ENCODE measurements at regions not wholly inside any gene's neighbourhood (a gene's known extent, or its start where the extent isn't known, plus 50 kb on each side); places are given as distances from the start of the nearest gene placed in this dataset.

GRCh38 chr1:59113876-59114457 is 182.9 kb upstream of the FGGY start:
- DNase-seq (ENCODE audit: low read depth, low spot score): no peak

- DNase-seq (ENCODE audit: low read depth, low spot score): no peak
Measured at GRCh38 chr1:59115865-59116264, 181.0 kb upstream of the FGGY start.

- no peak for DNase-seq (ENCODE audit: low read depth, low spot score)
Measured at GRCh38 chr1:59116920-59117542, 179.9 kb upstream of the FGGY start.

GRCh38 chr1:59122527-59122926 is 174.4 kb upstream of the FGGY start:
- DNase-seq (ENCODE audit: low read depth, low spot score): no peak

- no peak for DNase-seq (ENCODE audit: low read depth, low spot score)
Measured at GRCh38 chr1:59123081-59123681, 173.7 kb upstream of the FGGY start.

- DNase-seq (ENCODE audit: low read depth, low spot score): no peak
Measured at GRCh38 chr1:59124166-59124565, 172.7 kb upstream of the FGGY start.

- DNase-seq (ENCODE audit: low read depth, low spot score): no peak
Measured at GRCh38 chr1:59125154-59125553, 171.7 kb upstream of the FGGY start.

GRCh38 chr1:59125676-59126320 is 171.1 kb upstream of the FGGY start:
- DNase-seq (ENCODE audit: low read depth, low spot score): no peak

GRCh38 chr1:59126366-59126765 is 170.5 kb upstream of the FGGY start:
- DNase-seq (ENCODE audit: low read depth, low spot score): no peak

GRCh38 chr1:59128239-59128736 is 168.6 kb upstream of the FGGY start:
- no peak for DNase-seq (ENCODE audit: low read depth, low spot score)

GRCh38 chr1:59128784-59129227 is 168.1 kb upstream of the FGGY start:
- peak; percentile 76 for DNase-seq (ENCODE audit: low read depth, low spot score)

- no peak for DNase-seq (ENCODE audit: low read depth, low spot score)
Measured at GRCh38 chr1:59132295-59132694, 164.6 kb upstream of the FGGY start.

GRCh38 chr1:59133997-59134396 is 162.9 kb upstream of the FGGY start:
- no peak for DNase-seq (ENCODE audit: low read depth, low spot score)

GRCh38 chr1:59135761-59136255 is 161.1 kb upstream of the FGGY start:
- DNase-seq (ENCODE audit: low read depth, low spot score): no peak

- DNase-seq (ENCODE audit: low read depth, low spot score): no peak
Measured at GRCh38 chr1:59136541-59137275, 160.2 kb upstream of the FGGY start.

GRCh38 chr1:59137276-59137615 is 159.6 kb upstream of the FGGY start:
- no peak for DNase-seq (ENCODE audit: low read depth, low spot score)

GRCh38 chr1:59137968-59138367 is 158.9 kb upstream of the FGGY start:
- DNase-seq (ENCODE audit: low read depth, low spot score): no peak

- no peak for DNase-seq (ENCODE audit: low read depth, low spot score)
Measured at GRCh38 chr1:59138402-59138801, 158.5 kb upstream of the FGGY start.

- DNase-seq (ENCODE audit: low read depth, low spot score): no peak
Measured at GRCh38 chr1:59139396-59139795, 157.5 kb upstream of the FGGY start.

GRCh38 chr1:59141267-59141863 is 155.5 kb upstream of the FGGY start:
- no peak for DNase-seq (ENCODE audit: low read depth, low spot score)
